ENCODE measurements at regions not wholly inside any gene's neighbourhood (a gene's known extent, or its start where the extent isn't known, plus 50 kb on each side); places are given as distances from the start of the nearest gene placed in this dataset.
"Not testable (repeated sequence)": the region's sequence is repeated elsewhere in the genome, so short reads cannot be mapped to it uniquely, and the experiment has no call there.

DNA sequence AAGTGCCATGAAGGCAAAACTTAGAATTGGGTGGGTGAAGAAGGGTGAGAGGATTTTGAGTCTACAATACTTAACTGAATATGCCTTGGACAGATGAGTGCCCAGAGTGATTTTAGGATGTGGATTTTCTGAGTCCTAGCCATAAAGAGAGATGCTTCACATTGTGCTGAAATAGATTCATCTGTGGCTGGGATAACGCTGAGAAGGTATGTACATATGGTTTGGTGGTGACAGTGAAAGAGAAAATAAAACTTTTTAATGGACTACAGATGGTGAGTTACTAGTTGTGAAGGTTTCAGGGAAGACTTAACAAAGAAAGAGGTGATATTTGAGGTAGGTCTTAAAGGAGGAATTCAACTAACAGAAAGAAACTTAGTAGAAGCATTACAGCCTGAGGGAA is 265.8 kb downstream of the AKAIN1 start:
- Mint-ChIP-seq H3K36me3 (no peaks in the 10 kb centered on the region), H3K27me3 (ENCODE audit: low read depth in 3 of 3) (peaks cover 0 to 4% (median 0%) of the 10 kb centered on the region in 3 donors), H3K4me1 (no peaks in the 10 kb centered on the region), H3K9me3 (peaks cover 0 to 8% (median 5%) of the 10 kb centered on the region in 7 donors), H3K4me3 (no peak overlapping the region), H3K27ac (no peak overlapping the region)
- H3K36me3 ChIP-seq (replicated peaks in 1 of 2; ENCODE audit: control insufficient read depth in 1 of 2, insufficient read depth in 2 of 2, low read length in 2 of 2), result no peaks in the 10 kb centered on the region
- no peak overlapping the region for H3K27ac ChIP-seq (ENCODE audit: low read depth in 1 of 2, low read length in 2 of 2)
- H4K20me1 ChIP-seq (ENCODE audit: insufficient read depth, low read length), result no peaks in the 10 kb centered on the region
- no peak overlapping the region for H2AFZ ChIP-seq (ENCODE audit: insufficient read depth, low read depth, low read length, poor library complexity, severe bottlenecking)
- DNase-seq, result no peak
- no peak overlapping the region for H3K9ac ChIP-seq (ENCODE audit: insufficient read depth, low read length, poor library complexity, severe bottlenecking)
- H3K9me3 ChIP-seq (replicated peaks in 1 of 2; ENCODE audit: control insufficient read depth in 1 of 2, insufficient read depth in 1 of 2, low read length in 2 of 2), result peaks cover 3 to 10% of the 10 kb centered on the region in 2 donors
- no peak overlapping the region for H3K4me3 ChIP-seq (replicated peaks in 1 of 3; ENCODE audit: low read depth in 2 of 3, low read length in 3 of 3)
- intact Hi-C loops (cut with micrococcal nuclease), result no loop called here
- H3K4me2 ChIP-seq (replicated peaks; ENCODE audit: extremely low read depth, low read length, poor library complexity, severe bottlenecking), result no peak overlapping the region
- no peaks in the 10 kb centered on the region for H3K4me1 ChIP-seq (ENCODE audit: control insufficient read depth in 1 of 2, insufficient read depth in 2 of 2, low read length in 2 of 2)
- no peaks in the 10 kb centered on the region for H3K27me3 ChIP-seq (ENCODE audit: control insufficient read depth in 2 of 2, insufficient read depth in 2 of 2, low read length in 2 of 2)
- H3K79me2 ChIP-seq (ENCODE audit: insufficient read depth, low read length), result no peaks in the 10 kb centered on the region
- 83% methylated on average over 1 of the region's 1 CpG for WGBS (ENCODE audit: insufficient coverage)
- TF ChIP-seq, protein P1, sequence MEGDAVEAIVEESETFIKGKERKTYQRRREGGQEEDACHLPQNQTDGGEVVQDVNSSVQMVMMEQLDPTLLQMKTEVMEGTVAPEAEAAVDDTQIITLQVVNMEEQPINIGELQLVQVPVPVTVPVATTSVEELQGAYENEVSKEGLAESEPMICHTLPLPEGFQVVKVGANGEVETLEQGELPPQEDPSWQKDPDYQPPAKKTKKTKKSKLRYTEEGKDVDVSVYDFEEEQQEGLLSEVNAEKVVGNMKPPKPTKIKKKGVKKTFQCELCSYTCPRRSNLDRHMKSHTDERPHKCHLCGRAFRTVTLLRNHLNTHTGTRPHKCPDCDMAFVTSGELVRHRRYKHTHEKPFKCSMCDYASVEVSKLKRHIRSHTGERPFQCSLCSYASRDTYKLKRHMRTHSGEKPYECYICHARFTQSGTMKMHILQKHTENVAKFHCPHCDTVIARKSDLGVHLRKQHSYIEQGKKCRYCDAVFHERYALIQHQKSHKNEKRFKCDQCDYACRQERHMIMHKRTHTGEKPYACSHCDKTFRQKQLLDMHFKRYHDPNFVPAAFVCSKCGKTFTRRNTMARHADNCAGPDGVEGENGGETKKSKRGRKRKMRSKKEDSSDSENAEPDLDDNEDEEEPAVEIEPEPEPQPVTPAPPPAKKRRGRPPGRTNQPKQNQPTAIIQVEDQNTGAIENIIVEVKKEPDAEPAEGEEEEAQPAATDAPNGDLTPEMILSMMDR (IDR thresholded peaks at IDR 0.05), result no peak

DNA sequence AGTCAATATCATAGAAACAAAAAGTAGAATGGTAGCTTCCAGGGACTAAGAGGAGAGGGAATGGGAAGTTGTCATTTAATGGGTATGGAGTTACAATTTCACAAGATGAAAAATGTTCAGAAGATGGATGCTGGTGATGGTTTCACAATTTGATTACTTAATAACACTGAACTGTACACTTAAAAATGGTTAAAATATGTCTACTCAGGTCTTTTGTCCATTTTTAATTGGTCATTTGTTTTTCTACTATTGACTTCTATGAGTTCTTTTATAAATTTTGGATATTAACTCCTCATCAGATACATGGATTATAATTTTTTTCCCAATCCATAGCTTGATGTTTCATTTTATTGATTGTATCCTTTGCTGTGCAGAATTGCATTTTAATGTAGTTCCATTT is 275.5 kb downstream of the AKAIN1 start:
- no peaks in the 10 kb centered on the region for H3K27me3 ChIP-seq (ENCODE audit: control insufficient read depth in 2 of 2, insufficient read depth in 2 of 2, low read length in 2 of 2)
- Mint-ChIP-seq H3K27me3 (ENCODE audit: low read depth in 3 of 3) (peaks cover 0 to 2% (median 0%) of the 10 kb centered on the region in 3 donors), H3K4me3 (no peak overlapping the region), H3K9me3 (peaks cover 0 to 18% (median 6%) of the 10 kb centered on the region in 7 donors), H3K4me1 (no peaks in the 10 kb centered on the region), H3K36me3 (no peaks in the 10 kb centered on the region), H3K27ac (no peak overlapping the region)
- no peak overlapping the region for H3K4me2 ChIP-seq (replicated peaks; ENCODE audit: extremely low read depth, low read length, poor library complexity, severe bottlenecking)
- peaks cover 6 to 17% of the 10 kb centered on the region in 2 donors for H3K9me3 ChIP-seq (replicated peaks in 1 of 2; ENCODE audit: control insufficient read depth in 1 of 2, insufficient read depth in 1 of 2, low read length in 2 of 2)
- H4K20me1 ChIP-seq (ENCODE audit: insufficient read depth, low read length), result no peaks in the 10 kb centered on the region
- H3K36me3 ChIP-seq (replicated peaks in 1 of 2; ENCODE audit: control insufficient read depth in 1 of 2, insufficient read depth in 2 of 2, low read length in 2 of 2), result no peaks in the 10 kb centered on the region
- H3K79me2 ChIP-seq (ENCODE audit: insufficient read depth, low read length), result no peaks in the 10 kb centered on the region
- H3K27ac ChIP-seq (ENCODE audit: low read depth in 1 of 2, low read length in 2 of 2), result no peak overlapping the region
- H3K4me3 ChIP-seq (replicated peaks in 1 of 3; ENCODE audit: low read depth in 2 of 3, low read length in 3 of 3), result no peak overlapping the region
- no peak overlapping the region for H3K9ac ChIP-seq (ENCODE audit: insufficient read depth, low read length, poor library complexity, severe bottlenecking)
- DNase-seq, result no peak
- H2AFZ ChIP-seq (ENCODE audit: insufficient read depth, low read depth, low read length, poor library complexity, severe bottlenecking), result no peak overlapping the region
- no peaks in the 10 kb centered on the region for H3K4me1 ChIP-seq (ENCODE audit: control insufficient read depth in 1 of 2, insufficient read depth in 2 of 2, low read length in 2 of 2)
- intact Hi-C loops (cut with micrococcal nuclease), result no loop called here
- TF ChIP-seq, protein P1 (IDR thresholded peaks at IDR 0.05), result no peak

DNA sequence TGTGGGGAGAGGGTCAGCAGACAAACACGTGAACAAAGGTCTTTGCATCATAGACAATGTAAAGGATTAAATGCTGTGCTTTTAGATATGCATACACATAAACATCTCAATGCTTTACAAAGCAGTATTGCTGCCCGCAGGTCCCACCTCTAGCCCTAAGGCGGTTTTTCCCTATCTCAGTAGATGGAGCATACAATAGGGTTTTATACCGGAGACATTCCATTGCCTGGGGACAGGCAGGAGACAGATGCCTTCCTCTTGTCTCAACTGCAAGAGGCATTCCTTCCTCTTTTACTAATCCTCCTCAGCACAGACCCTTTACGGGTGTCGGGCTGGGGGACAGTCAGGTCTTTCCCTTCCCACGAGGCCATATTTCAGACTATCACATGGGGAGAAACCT is 279.5 kb downstream of the AKAIN1 start:
- H3K4me3 Mint-ChIP-seq; H3K9ac ChIP-seq (ENCODE audit: insufficient read depth, low read length, poor library complexity, severe bottlenecking); H3K27ac ChIP-seq (ENCODE audit: low read depth in 1 of 2, low read length in 2 of 2); H3K4me3 ChIP-seq (replicated peaks in 1 of 3; ENCODE audit: low read depth in 2 of 3, low read length in 3 of 3); H4K20me1 ChIP-seq (ENCODE audit: insufficient read depth, low read length); H2AFZ ChIP-seq (ENCODE audit: insufficient read depth, low read depth, low read length, poor library complexity, severe bottlenecking); H3K79me2 ChIP-seq (ENCODE audit: insufficient read depth, low read length); H3K4me1 ChIP-seq (ENCODE audit: control insufficient read depth in 1 of 2, insufficient read depth in 2 of 2, low read length in 2 of 2); H3K36me3 ChIP-seq (replicated peaks in 1 of 2; ENCODE audit: control insufficient read depth in 1 of 2, insufficient read depth in 2 of 2, low read length in 2 of 2); DNase-seq; H3K27me3 ChIP-seq (ENCODE audit: control insufficient read depth in 2 of 2, insufficient read depth in 2 of 2, low read length in 2 of 2); H3K4me2 ChIP-seq (replicated peaks; ENCODE audit: extremely low read depth, low read length, poor library complexity, severe bottlenecking); H3K27me3 Mint-ChIP-seq (ENCODE audit: low read depth in 3 of 3); H3K4me1 Mint-ChIP-seq; H3K27ac Mint-ChIP-seq; H3K36me3 Mint-ChIP-seq: not testable (repeated sequence)
- peaks cover 9 to 23% of the 10 kb centered on the region in 2 donors for H3K9me3 ChIP-seq (replicated peaks in 1 of 2; ENCODE audit: control insufficient read depth in 1 of 2, insufficient read depth in 1 of 2, low read length in 2 of 2)
- intact Hi-C loops (cut with micrococcal nuclease), result loop anchor here in 1 of 2 donors (10.0 kb wide), 1 partner anchor 53 kb away; no protein-coding TSS in a partner anchor
- WGBS (ENCODE audit: insufficient coverage), result no CpG with 5 or more reads among the region's 7 CpGs
- peaks cover 0 to 17% (median 4%) of the 10 kb centered on the region in 7 donors for H3K9me3 Mint-ChIP-seq
